Stimulated activated CD4-positive, alpha-beta T cell treated with anti-CD3 and anti-CD28 coated beads, Interleukin-12 subunit alpha, Interleukin-12 subunit beta, amount 100 ng/mL, for 4 hours (primary cell): ENCODE measurements at regions not wholly inside any gene's neighbourhood (a gene's known extent, or its start where the extent isn't known, plus 50 kb on each side); places are given as distances from the start of the nearest gene placed in this dataset.
"Not testable (repeated sequence)": the region's sequence is repeated elsewhere in the genome, so short reads cannot be mapped to it uniquely, and the experiment has no call there.

Experiments
- DNase-seq: peaks from one replicate; pipeline ENCODE4 v3.0.0-alpha.2; 2020

- no peak for DNase-seq
These were observed 213.1 kb upstream of the GAS1 start for GRCh38 chr9:87160148-87161102.

DNA sequence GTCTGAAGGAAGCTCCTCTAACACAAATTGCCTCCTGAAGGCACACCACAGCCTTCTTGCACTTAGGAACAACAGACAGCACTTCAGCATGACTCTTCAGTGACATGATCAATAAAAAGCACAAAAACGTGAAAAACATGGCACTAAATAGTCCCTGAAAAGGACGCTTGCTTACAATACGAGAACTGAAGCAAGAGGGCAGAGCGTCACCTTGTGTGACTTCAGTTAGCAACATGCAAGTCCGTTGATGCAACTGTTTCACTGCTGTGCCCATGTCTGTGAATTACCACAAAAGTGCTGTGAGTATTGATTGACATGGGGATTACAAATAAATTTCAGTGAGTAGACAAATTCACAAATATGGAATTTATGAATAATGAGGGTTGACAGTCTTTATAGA lies 219.9 kb upstream of the GAS1 start:
- no peak for DNase-seq

DNA sequence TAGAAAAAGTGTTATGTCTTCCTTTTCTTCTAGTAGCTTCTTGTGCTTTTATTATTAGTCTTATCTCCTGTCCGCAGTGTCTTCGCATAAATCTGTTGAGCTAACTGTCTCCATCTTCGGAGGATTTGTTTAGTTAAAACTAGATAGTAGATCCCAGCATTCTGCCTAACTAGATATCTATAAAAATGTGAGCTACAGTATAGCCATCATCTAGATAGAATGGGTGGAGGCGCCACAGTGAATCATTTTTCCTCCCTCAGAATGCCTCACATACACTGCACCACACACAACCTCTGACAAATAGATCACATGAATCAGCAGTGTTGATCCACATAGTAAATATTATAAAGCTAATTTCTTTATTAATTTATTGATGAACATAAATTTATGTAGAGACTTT lies 220.3 kb upstream of the GAS1 start:
- no peak for DNase-seq

DNA sequence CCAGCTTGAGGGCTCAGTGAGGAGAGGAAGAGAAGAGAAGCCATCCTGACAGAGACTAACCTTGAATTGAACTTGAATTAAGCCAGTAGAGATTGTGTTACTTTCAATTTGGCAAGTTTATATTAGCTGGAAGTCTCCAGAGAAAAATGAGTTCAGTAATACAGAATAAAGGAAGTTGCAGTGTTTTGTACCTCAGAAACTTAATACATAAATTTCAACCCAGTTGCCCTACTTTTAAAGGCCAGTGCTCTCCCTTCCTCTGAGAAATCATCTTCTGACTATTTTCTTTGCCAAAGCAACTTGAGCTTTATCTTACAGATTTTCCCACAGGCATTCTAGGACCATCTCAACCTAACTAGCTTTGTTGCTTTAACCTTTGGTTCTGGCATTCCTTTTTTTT lies 231.0 kb upstream of the GAS1 start:
- DNase-seq: no peak

DNA sequence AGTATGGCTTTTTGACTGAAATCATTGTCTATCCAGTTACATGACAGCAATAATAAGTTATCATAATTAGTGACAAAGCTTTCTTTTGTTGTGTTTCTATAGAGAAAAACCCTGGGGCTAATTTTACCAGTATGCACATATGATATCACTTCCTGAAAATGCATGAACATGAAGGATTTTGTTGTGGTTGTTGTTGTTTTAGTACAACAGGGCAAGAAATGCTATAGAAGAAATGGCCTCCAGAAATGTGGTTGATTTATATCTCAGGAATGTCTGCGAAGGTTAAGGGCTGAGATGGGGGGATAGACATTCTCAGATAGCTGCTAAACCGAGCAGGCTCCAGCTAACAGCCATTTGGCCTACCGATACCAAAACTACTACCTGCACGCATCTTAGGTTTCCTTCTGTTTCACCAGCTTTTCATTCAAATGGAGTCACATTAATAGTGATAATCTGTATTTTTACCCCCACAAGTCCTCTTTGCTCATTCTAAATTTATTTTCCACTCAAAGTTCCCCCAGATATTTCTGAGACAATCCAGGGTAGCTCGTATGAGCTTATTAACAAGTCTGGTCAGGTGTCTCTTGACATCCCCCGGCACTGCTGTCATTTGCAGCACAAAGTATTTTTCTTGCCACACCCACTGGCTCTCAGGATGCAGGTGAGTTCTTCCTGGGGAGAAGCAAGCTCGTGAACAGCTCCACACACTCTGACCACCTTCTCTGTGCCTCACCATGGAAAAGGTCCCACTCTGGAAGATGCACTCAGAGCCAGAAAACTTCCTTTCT lies 232.4 kb upstream of the GAS1 start:
- no peak for DNase-seq

- no peak for DNase-seq
These were observed 233.1 kb upstream of the GAS1 start for GRCh38 chr9:87180361-87180760.

DNA sequence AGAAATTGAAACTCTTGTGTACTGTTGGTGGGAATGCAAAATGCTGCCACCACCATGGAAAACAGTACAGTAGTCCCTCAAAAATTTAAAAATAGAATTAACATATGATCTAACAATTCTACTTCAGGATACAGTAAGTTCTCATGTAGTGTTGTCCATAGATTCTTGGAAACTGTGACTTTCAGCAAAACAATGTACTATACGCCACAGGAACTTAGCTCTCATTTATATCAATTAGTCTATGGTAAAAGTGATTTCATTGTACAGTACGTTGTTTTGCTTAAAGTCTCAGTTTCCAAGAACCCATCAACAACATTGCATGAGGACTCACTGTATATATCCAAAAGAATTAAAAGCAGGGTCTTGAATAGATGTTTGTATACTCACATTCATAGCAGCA lies 233.5 kb upstream of the GAS1 start:
- DNase-seq: no peak

DNA sequence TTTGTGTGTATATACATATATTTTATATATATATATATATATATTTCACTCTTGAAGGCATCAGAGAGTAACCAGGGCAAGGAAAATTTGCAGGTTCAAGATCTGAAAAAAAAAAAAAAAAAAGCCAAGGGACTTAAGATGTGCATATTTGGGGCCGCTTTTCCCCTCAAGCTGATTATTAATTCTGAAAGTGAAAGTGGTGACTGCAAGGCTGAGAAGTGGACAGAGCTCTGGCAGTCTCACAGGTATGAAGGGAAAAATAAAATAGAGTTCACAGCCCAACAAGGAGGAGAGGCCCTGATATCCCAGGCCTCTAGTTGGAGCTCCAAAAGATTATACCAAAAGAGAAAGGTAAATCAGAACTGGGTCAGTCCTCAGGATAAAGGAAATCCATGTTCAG lies 234.4 kb upstream of the GAS1 start:
- DNase-seq: no peak

DNA sequence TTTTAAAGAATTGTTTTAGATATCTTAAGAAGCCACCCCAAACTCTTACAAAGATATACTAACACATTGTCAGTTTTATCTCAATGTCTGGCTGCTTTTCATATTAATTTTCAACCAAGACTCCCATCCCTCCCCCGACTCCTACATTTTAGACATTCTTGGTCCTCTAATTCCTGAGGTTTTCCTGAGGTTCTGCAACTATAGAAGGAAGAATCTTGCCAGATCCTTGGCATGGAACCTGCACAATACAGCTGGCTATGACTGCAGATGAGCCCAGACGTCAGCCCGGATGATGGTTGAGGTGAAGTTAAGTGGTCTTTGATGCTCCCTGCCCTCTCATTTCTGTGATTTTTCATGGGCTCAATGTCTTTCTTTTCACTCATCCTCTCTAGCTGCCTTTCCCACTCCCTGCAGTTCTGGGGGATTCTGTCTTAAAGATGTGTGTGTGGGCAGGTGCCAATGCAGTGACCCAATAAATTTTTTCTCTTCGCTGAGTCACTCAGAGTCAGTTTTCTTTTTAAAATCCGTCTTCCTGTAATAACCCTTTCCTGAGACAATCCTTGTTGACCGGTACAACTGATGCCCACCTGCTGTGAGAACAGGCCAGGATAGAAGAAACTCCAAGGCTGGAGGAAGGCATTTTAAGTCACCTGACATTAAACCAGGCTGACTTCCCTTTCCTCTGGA lies 237.8 kb upstream of the GAS1 start:
- no peak for DNase-seq

DNA sequence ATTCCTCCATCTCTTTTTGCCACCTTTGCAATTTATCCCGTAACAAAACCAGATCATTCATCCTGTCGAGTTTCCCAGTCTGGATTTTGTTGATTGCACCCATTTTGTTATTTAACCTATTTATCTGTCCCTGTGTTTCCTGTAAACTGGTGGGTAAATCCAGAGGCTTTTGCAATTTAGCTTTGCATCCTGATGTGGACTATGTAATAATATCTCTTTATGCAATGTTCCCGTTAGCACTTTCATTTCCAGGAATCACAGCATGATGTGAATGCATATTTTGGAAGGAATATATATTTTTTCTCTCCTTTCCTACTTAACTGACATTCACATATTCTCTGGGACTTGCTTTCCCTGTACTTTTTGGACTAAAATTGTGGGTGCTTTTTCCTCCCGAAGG lies 240.3 kb upstream of the GAS1 start:
- DNase-seq: no peak

- no peak for DNase-seq
These were observed 241.7 kb upstream of the GAS1 start for GRCh38 chr9:87189006-87189405.

- no peak for DNase-seq
These were observed 245.8 kb upstream of the GAS1 start for GRCh38 chr9:87193151-87193550.

GRCh38 chr9:87193925-87194868 lies 246.9 kb upstream of the GAS1 start:
- no peak for DNase-seq

GRCh38 chr9:87195306-87195705 lies 248.0 kb upstream of the GAS1 start:
- DNase-seq: no peak

GRCh38 chr9:87197349-87198130 lies 250.2 kb upstream of the GAS1 start:
- DNase-seq: no peak

GRCh38 chr9:87198716-87199115 lies 251.4 kb upstream of the GAS1 start:
- DNase-seq: no peak

DNA sequence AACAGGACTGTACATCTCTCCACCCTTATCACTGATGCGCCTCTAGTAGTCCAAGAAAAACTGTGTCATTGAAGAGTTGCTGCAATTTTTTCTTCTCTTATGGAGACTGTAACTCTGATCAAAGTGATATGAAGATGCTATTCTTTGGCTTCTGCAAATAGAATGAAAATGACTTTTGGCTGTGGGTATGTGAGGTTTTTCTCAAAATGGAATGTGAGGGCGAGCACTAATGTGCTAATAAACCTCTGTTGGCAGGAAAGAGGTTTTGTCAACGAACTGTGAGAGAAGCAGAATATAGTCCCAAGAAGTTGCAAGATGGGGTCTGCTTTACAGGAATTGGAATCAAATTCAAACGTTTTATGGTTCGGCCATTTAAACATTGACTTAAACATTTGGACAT lies 252.0 kb upstream of the GAS1 start:
- no peak for DNase-seq

DNA sequence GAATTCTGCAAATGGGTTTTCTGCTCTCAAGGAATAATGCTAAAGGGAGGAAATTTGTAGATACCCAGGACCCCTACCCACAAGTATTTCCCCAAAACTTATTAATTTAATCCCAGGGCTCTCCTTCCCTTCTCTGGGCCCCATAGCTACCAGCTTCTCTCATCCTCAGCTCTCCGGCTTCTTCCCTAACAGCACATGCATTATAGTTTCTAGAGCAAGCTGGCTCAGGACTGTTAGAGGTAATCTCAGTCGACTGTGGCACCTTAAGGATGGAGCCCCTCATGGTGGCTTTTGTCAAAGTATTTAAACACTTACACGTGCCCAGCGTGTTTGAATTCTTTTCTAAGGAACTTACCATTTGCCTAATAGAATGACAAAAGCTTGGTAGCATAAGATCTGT lies 252.5 kb upstream of the GAS1 start:
- DNase-seq: no peak

DNA sequence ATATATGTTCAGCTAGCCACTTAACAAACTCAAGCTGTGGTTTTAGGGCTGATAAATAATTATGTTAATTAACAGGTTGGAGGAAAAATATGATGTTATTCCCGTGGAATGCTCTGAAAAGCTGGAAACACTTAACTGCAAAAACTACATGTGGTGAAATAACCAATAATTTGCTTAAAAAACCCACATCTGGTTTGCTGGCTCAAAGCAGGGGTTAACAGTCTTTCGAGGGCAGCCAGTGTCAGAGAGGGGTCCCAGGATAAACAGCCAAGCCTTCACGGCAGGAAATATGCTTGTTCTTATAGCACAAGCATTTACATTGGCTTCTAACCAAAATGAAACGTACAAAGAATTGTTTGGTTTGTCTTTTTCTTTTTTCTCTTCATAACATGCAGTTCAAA lies 254.0 kb upstream of the GAS1 start:
- no peak for DNase-seq

DNA sequence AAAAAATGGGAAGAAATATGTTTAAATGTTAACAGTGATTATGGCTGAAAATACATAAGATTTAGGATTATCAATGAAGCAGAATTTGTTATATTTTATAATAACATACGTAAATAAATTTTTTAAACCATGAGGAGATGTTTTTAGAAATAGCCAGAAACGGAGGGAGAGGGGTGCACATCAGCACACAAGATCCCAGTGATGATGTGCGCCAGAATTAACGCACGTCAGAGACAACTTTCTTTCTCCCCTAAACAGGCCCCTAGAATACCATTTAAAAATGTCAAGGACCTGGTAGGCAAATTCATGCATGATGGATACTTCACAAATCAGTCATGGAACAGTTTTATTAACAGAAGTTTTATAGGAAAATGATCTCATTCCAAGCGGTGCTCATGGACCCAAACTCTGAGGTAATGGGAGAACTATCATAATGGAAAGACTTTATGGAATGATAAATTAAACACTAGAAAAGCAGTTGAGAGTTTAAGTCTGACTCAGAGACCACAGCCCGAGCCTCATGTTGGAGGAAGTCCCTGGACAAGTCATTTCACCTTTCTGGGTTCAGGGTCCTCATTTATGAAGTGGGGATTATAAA lies 258.9 kb upstream of the GAS1 start:
- DNase-seq: no peak

DNA sequence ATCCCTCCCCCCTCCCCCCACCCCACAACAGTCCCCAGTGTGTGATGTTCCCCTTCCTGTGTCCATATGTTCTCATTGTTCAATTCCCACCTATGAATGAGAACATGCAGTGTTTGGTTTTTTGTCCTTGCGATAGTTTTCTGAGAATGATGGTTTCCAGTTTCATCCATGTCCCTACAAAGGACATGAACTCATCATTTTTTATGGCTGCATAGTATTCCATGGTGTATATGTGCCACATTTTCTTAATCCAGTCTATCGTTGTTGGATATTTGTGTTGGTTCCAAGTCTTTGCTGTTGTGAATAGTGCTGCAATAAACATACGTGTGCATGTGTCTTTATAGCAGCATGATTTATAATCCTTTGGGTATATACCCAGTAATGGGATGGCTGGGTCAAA lies 263.4 kb upstream of the GAS1 start:
- not testable (repeated sequence) for DNase-seq
